ENCODE measurements at regions not wholly inside any gene's neighbourhood (a gene's known extent, or its start where the extent isn't known, plus 50 kb on each side); places are given as distances from the start of the nearest gene placed in this dataset.

- H3K9me2 ChIP-seq (replicated peaks; ENCODE audit: low read depth, low read length): no peaks in the 10 kb centered on the region
- no peaks in the 10 kb centered on the region for H3K79me2 ChIP-seq (ENCODE audit: insufficient read depth, low read length)
- H2AFZ ChIP-seq (ENCODE audit: low read length): no peak overlapping the region
- TF ChIP-seq, protein P1, sequence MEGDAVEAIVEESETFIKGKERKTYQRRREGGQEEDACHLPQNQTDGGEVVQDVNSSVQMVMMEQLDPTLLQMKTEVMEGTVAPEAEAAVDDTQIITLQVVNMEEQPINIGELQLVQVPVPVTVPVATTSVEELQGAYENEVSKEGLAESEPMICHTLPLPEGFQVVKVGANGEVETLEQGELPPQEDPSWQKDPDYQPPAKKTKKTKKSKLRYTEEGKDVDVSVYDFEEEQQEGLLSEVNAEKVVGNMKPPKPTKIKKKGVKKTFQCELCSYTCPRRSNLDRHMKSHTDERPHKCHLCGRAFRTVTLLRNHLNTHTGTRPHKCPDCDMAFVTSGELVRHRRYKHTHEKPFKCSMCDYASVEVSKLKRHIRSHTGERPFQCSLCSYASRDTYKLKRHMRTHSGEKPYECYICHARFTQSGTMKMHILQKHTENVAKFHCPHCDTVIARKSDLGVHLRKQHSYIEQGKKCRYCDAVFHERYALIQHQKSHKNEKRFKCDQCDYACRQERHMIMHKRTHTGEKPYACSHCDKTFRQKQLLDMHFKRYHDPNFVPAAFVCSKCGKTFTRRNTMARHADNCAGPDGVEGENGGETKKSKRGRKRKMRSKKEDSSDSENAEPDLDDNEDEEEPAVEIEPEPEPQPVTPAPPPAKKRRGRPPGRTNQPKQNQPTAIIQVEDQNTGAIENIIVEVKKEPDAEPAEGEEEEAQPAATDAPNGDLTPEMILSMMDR (conservative IDR thresholded peaks at IDR 0.05; ENCODE audit: low read length): no peak
- no peak for TF ChIP-seq EZH2phosphoT487 (IDR thresholded peaks at IDR 0.05; ENCODE audit: borderline replicate concordance)
- H3K4me3 ChIP-seq (ENCODE audit: low read length, poor library complexity, severe bottlenecking): peak overlapping the region; percentile 10
- peak overlapping the region; percentile 53 for H3K4me2 ChIP-seq (ENCODE audit: low read depth, low read length, poor library complexity, severe bottlenecking)
- H3K9me3 ChIP-seq (ENCODE audit: insufficient read depth, low read depth, low read length): no peaks in the 10 kb centered on the region
- peaks cover 33% of the 10 kb centered on the region for H3K4me1 ChIP-seq (ENCODE audit: insufficient read depth, low read length, poor library complexity, severe bottlenecking)
- H3K36me3 ChIP-seq (ENCODE audit: insufficient read depth, low read length): no peaks in the 10 kb centered on the region
- no peaks in the 10 kb centered on the region for H3K27me3 ChIP-seq (ENCODE audit: insufficient read depth, low read length, poor library complexity, severe bottlenecking)
- H3F3A ChIP-seq (ENCODE audit: low read depth): no peaks in the 10 kb centered on the region
- peak overlapping the region; percentile 43 for H3K9ac ChIP-seq (ENCODE audit: low read depth, low read length, poor library complexity, severe bottlenecking)
- no peaks in the 10 kb centered on the region for H4K20me1 ChIP-seq (ENCODE audit: insufficient read depth, low read length, poor library complexity, severe bottlenecking)
Observed at GRCh38 chr14:22264759-22265158, 324.3 kb downstream of the DAD1 start.

- TF ChIP-seq, protein P1 (conservative IDR thresholded peaks at IDR 0.05; ENCODE audit: low read length): no peak
- TF ChIP-seq EZH2phosphoT487 (IDR thresholded peaks at IDR 0.05; ENCODE audit: borderline replicate concordance): no peak
Observed at GRCh38 chr14:22263961-22264360, 325.1 kb downstream of the DAD1 start.

DNA sequence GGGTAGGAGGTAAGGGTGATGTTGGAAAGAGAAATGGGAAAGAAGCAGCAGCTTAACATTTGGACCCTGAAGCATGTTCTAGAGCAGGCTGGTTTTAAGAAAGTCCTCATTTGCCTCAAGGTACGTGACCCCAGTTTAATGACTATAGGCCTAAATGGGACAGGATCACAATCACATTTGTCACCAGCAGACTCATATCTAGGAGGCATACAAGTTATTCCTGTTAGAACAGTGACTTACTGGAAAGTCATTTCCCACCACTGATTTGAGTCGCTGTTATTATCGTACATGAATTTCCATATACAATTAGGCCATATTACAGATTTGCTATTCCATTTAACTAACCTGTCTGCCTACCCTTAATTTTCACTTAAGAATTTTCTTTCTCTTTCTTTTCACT lies 326.1 kb downstream of the DAD1 start:
- no peak overlapping the region for H3K4me3 ChIP-seq (ENCODE audit: low read length, poor library complexity, severe bottlenecking)
- H2AFZ ChIP-seq (ENCODE audit: low read length): no peak overlapping the region
- no peaks in the 10 kb centered on the region for H4K20me1 ChIP-seq (ENCODE audit: insufficient read depth, low read length, poor library complexity, severe bottlenecking)
- H3F3A ChIP-seq (ENCODE audit: low read depth): no peaks in the 10 kb centered on the region
- H3K4me2 ChIP-seq (ENCODE audit: low read depth, low read length, poor library complexity, severe bottlenecking): no peak overlapping the region
- no peak overlapping the region for H3K9ac ChIP-seq (ENCODE audit: low read depth, low read length, poor library complexity, severe bottlenecking)
- no peaks in the 10 kb centered on the region for H3K9me2 ChIP-seq (replicated peaks; ENCODE audit: low read depth, low read length)
- no peaks in the 10 kb centered on the region for H3K27me3 ChIP-seq (ENCODE audit: insufficient read depth, low read length, poor library complexity, severe bottlenecking)
- no peak for TF ChIP-seq EZH2phosphoT487 (IDR thresholded peaks at IDR 0.05; ENCODE audit: borderline replicate concordance)
- TF ChIP-seq, protein P1 (conservative IDR thresholded peaks at IDR 0.05; ENCODE audit: low read length): no peak
- no peaks in the 10 kb centered on the region for H3K79me2 ChIP-seq (ENCODE audit: insufficient read depth, low read length)
- H3K9me3 ChIP-seq (ENCODE audit: insufficient read depth, low read depth, low read length): no peaks in the 10 kb centered on the region
- H3K36me3 ChIP-seq (ENCODE audit: insufficient read depth, low read length): no peaks in the 10 kb centered on the region
- H3K4me1 ChIP-seq (ENCODE audit: insufficient read depth, low read length, poor library complexity, severe bottlenecking): peaks cover 26% of the 10 kb centered on the region

More at GRCh38 chr14:22263961-22264360, 325.1 kb downstream of the DAD1 start:
- Histone ChIP-seq H3K9me2 (replicated peaks; ENCODE audit: low read depth, low read length) (no peaks in the 10 kb centered on the region), H3K4me1 (ENCODE audit: insufficient read depth, low read length, poor library complexity, severe bottlenecking) (peaks cover 31% of the 10 kb centered on the region), H3K4me3 (ENCODE audit: low read length, poor library complexity, severe bottlenecking) (no peak overlapping the region), H3F3A (ENCODE audit: low read depth) (no peaks in the 10 kb centered on the region), H3K4me2 (ENCODE audit: low read depth, low read length, poor library complexity, severe bottlenecking) (no peak overlapping the region), H2AFZ (ENCODE audit: low read length) (no peak overlapping the region), H4K20me1 (ENCODE audit: insufficient read depth, low read length, poor library complexity, severe bottlenecking) (no peaks in the 10 kb centered on the region), H3K9ac (ENCODE audit: low read depth, low read length, poor library complexity, severe bottlenecking) (no peak overlapping the region), H3K27me3 (ENCODE audit: insufficient read depth, low read length, poor library complexity, severe bottlenecking) (no peaks in the 10 kb centered on the region), H3K36me3 (ENCODE audit: insufficient read depth, low read length) (no peaks in the 10 kb centered on the region), H3K79me2 (ENCODE audit: insufficient read depth, low read length) (no peaks in the 10 kb centered on the region), H3K9me3 (ENCODE audit: insufficient read depth, low read depth, low read length) (no peaks in the 10 kb centered on the region)

Measured in Loucy (cell line).